Liver (tissue), 7 donors: ENCODE measurements at regions not wholly inside any gene's neighbourhood (a gene's known extent, or its start where the extent isn't known, plus 50 kb on each side); places are given as distances from the start of the nearest gene placed in this dataset.

ENCODE experiments used
- DNase-seq: peaks from one replicate; pipeline ENCODE4 v3.0.0-alpha.2; 2017; ENCODE audit warnings: low spot score
- H3K27ac ChIP-seq, 2 donors: one replicate each; pipeline ENCODE4 v1.7.0; 2013; ENCODE audit warnings: inconsistent platforms in 2 of 2, low read length in 2 of 2, control low read depth in 1 of 2, low read depth in 1 of 2, mild to moderate bottlenecking in 1 of 2
- H3K27me3 ChIP-seq, 4 donors: one replicate each; pipeline versions ENCODE4 v1.6.1 to v1.7.0; 2013; ENCODE audit warnings: low read length in 3 of 4, inconsistent platforms in 1 of 4, mild to moderate bottlenecking in 1 of 4, moderate library complexity in 1 of 4; ENCODE audit not compliant: control insufficient read depth in 4 of 4, insufficient read depth in 4 of 4
- H3K36me3 ChIP-seq, 4 donors: one replicate each; pipeline versions ENCODE4 v1.6.1 to v1.7.0; 2013; ENCODE audit warnings: low read length in 3 of 4, mild to moderate bottlenecking in 3 of 4, low read depth in 1 of 4, moderate library complexity in 1 of 4; ENCODE audit not compliant: control insufficient read depth in 4 of 4, insufficient read depth in 3 of 4
- H3K4me1 ChIP-seq, 4 donors: one replicate each; pipeline versions ENCODE4 v1.6.1 to v1.7.0; 2013; ENCODE audit warnings: low read length in 3 of 4, mild to moderate bottlenecking in 3 of 4, moderate library complexity in 1 of 4; ENCODE audit not compliant: control insufficient read depth in 4 of 4, insufficient read depth in 4 of 4
- H3K4me3 ChIP-seq, 3 donors: one replicate each; pipeline versions ENCODE4 v1.6.1 to v1.7.0; 2013; ENCODE audit warnings: low read length in 3 of 3, control low read depth in 1 of 3, low read depth in 1 of 3, mild to moderate bottlenecking in 1 of 3
- H3K9ac ChIP-seq, 2 donors: one replicate each; pipeline ENCODE4 v1.7.0; 2013; ENCODE audit warnings: low read length in 2 of 2, mild to moderate bottlenecking in 2 of 2, moderate library complexity in 2 of 2, control low read depth in 1 of 2, low read depth in 1 of 2
- H3K9me3 ChIP-seq, 4 donors: one replicate each; pipeline versions ENCODE4 v1.6.1 to v1.7.0; 2013; ENCODE audit warnings: low read length in 3 of 4; ENCODE audit not compliant: control insufficient read depth in 4 of 4
- EGR1 ChIP-seq, 2 donors: IDR thresholded peaks; 2 replicates each; pipeline ENCODE4 v1.6.1; 2016 to 2018; ENCODE audit warnings: antibody characterized with exemption in 2 of 2, low read depth in 2 of 2
- FOXA1 ChIP-seq: IDR thresholded peaks from 2 replicates; pipeline ENCODE4 v1.6.1; 2016; ENCODE audit warnings: antibody characterized with exemption
- FOXA2 ChIP-seq: IDR thresholded peaks from 2 replicates; pipeline ENCODE4 v1.6.1; 2016; ENCODE audit warnings: antibody characterized with exemption
- GABPA ChIP-seq, 2 donors: IDR thresholded peaks in 1 of 2; conservative IDR thresholded peaks in 1 of 2; 2 replicates each; pipeline ENCODE4 v1.6.1; 2016; ENCODE audit warnings: antibody characterized with exemption in 2 of 2, mild to moderate bottlenecking in 1 of 2, moderate library complexity in 1 of 2
- HNF4A ChIP-seq, 2 donors: conservative IDR thresholded peaks; 2 replicates each; pipeline ENCODE4 v1.6.1; 2016; ENCODE audit warnings: antibody characterized with exemption in 2 of 2, mild to moderate bottlenecking in 2 of 2
- JUND ChIP-seq, 2 donors: IDR thresholded peaks; 2 replicates each; pipeline ENCODE4 v1.6.1; 2016; ENCODE audit warnings: antibody characterized with exemption in 2 of 2
- RAD21 ChIP-seq, 2 donors: IDR thresholded peaks; 2 replicates each; pipeline ENCODE4 v1.6.1; 2016; ENCODE audit warnings: antibody characterized with exemption in 2 of 2, mild to moderate bottlenecking in 2 of 2
- REST ChIP-seq: IDR thresholded peaks from 2 replicates; pipeline ENCODE4 v1.6.1; 2016; ENCODE audit warnings: antibody characterized with exemption, mild to moderate bottlenecking
- YY1 ChIP-seq: IDR thresholded peaks from 2 replicates; pipeline ENCODE4 v1.6.1; 2016; ENCODE audit warnings: antibody characterized with exemption, mild to moderate bottlenecking
- ZBTB33 ChIP-seq: IDR thresholded peaks from 2 replicates; pipeline ENCODE4 v1.6.1; 2016; ENCODE audit warnings: antibody characterized with exemption
- WGBS: extraction: QIAGEN DNeasy Blood & Tissue Kit; methylation state at CpG from one replicate; pipeline ENCODE4 v1.1.7; 2013; 5-methylcytosine and 5-hydroxymethylcytosine counted together
- donor health status: healthy.
- donor health status: healthy.
- donor health status: healthy.
- donor health status: healthy.

- no peak overlapping the region for H3K9ac ChIP-seq
- no peaks in the 10 kb centered on the region for H3K9me3 ChIP-seq
- no peak for TF ChIP-seq RAD21 (IDR thresholded peaks at IDR 0.05)
- no peak for TF ChIP-seq JUND (IDR thresholded peaks at IDR 0.05)
- no peak for TF ChIP-seq REST
- TF ChIP-seq GABPA (IDR thresholded peaks at IDR 0.05 in 1 of 2, conservative IDR thresholded peaks at IDR 0.05 in 1 of 2) = no peak
- H3K4me3 ChIP-seq = no peak overlapping the region
- DNase-seq = no peak
- no peaks in the 10 kb centered on the region for H3K27me3 ChIP-seq
- H3K36me3 ChIP-seq = no peaks in the 10 kb centered on the region
- no peaks in the 10 kb centered on the region for H3K4me1 ChIP-seq
- 45% methylated on average over 7 of the region's 7 CpGs for WGBS
- H3K27ac ChIP-seq = no peak overlapping the region
Observed at GRCh38 chr5:136699651-136700050, 334.3 kb upstream of the TRPC7 start.

GRCh38 chr5:136698970-136699369 lies 333.6 kb upstream of the TRPC7 start:
- DNase-seq = no peak
- H3K9me3 ChIP-seq = no peaks in the 10 kb centered on the region
- H3K9ac ChIP-seq = no peak overlapping the region
- H3K4me3 ChIP-seq = no peak overlapping the region
- WGBS = 80% methylated on average over 5 of the region's 5 CpGs
- no peaks in the 10 kb centered on the region for H3K36me3 ChIP-seq
- no peaks in the 10 kb centered on the region for H3K27me3 ChIP-seq
- no peak for TF ChIP-seq FOXA2
- TF ChIP-seq GABPA (IDR thresholded peaks at IDR 0.05 in 1 of 2, conservative IDR thresholded peaks at IDR 0.05 in 1 of 2) = no peak
- no peak for TF ChIP-seq ZBTB33
- no peak for TF ChIP-seq EGR1 (IDR thresholded peaks at IDR 0.05; ENCODE audit: low read depth in 2 of 2)
- TF ChIP-seq HNF4A (conservative IDR thresholded peaks at IDR 0.05) = no peak
- TF ChIP-seq REST = no peak
- no peak for TF ChIP-seq FOXA1
- no peak for TF ChIP-seq RAD21 (IDR thresholded peaks at IDR 0.05)
- no peak for TF ChIP-seq YY1
- H3K4me1 ChIP-seq = no peaks in the 10 kb centered on the region
- H3K27ac ChIP-seq = no peak overlapping the region
